ENCODE measurements at regions not wholly inside any gene's neighbourhood (a gene's known extent, or its start where the extent isn't known, plus 50 kb on each side); places are given as distances from the start of the nearest gene placed in this dataset.

- no peak overlapping the region for H2BK120ac ChIP-seq (ENCODE audit: low read depth, low read length)
- no peak overlapping the region for H4K8ac ChIP-seq (ENCODE audit: low read depth in 2 of 2, low read length in 2 of 2)
- no peaks in the 10 kb centered on the region for H3K27me3 ChIP-seq (ENCODE audit: control insufficient read depth, insufficient read depth, low read length)
- H2BK5ac ChIP-seq (ENCODE audit: low read depth, low read length, poor library complexity, severe bottlenecking): no peak overlapping the region
- H3K4me2 ChIP-seq (ENCODE audit: low read depth, low read length): no peak overlapping the region
- H4K5ac ChIP-seq (ENCODE audit: low read depth, low read length): no peak overlapping the region
- CTCF ChIA-PET: no interaction called here
- no peak overlapping the region for H2AK9ac ChIP-seq (replicated peaks; ENCODE audit: low read depth, low read length, poor library complexity)
- POLR2A ChIA-PET (ENCODE audit: unreplicated experiment): no interaction called here
- no peaks in the 10 kb centered on the region for H3K9me1 ChIP-seq (ENCODE audit: insufficient read depth, low read length)
- ATAC-seq (ENCODE audit: low read depth) (no peak), DNase-seq (no peak)
- no peak overlapping the region for H3K4me3 ChIP-seq (ENCODE audit: insufficient read depth, low read depth, low read length)
- H2AK5ac ChIP-seq (ENCODE audit: low read depth, low read length): no peak overlapping the region
- no peak overlapping the region for H2BK20ac ChIP-seq (ENCODE audit: low read depth, low read length)
- no peak overlapping the region for H3K9ac ChIP-seq (ENCODE audit: low read depth, low read length)
- H3K9me3 ChIP-seq (ENCODE audit: control insufficient read depth, insufficient read depth, low read length): peaks cover 53% of the 10 kb centered on the region
- H3K27ac ChIP-seq (ENCODE audit: insufficient read depth, low read length): no peak overlapping the region
- H3K14ac ChIP-seq (replicated peaks; ENCODE audit: low read depth, low read length): no peak overlapping the region
- H3K36me3 ChIP-seq (ENCODE audit: control insufficient read depth, insufficient read depth, low read length): no peaks in the 10 kb centered on the region
- H2BK15ac ChIP-seq (ENCODE audit: low read depth, low read length): no peak overlapping the region
- dilution Hi-C loops (cut with HindIII; ENCODE audit: low sequenced_read_pairs, unreplicated experiment) (no loop called here), in situ Hi-C loops (cut with MboI; ENCODE audit: low sequenced_read_pairs) (no loop called here), intact Hi-C loops (cut with micrococcal nuclease) (no loop called here)
- no peaks in the 10 kb centered on the region for H3K79me1 ChIP-seq (ENCODE audit: low read depth in 1 of 2, low read length in 2 of 2)
- no peak overlapping the region for H4K91ac ChIP-seq (ENCODE audit: insufficient read depth, low read depth, low read length)
- WGBS, 2 experiments (ENCODE audit: extremely low coverage in 2 of 2, insufficient read length in 1 of 2): 82% methylated on average over 3 of the region's 16 CpGs; no CpG with 5 or more reads in 1 of the 2 experiments
- H3K4ac ChIP-seq (ENCODE audit: low read depth, low read length): no peak overlapping the region
- no peak for TF ChIP-seq FOS (IDR thresholded peaks at IDR 0.05; ENCODE audit: low read depth, low read length)
- TF ChIP-seq SMC3 (IDR thresholded peaks at IDR 0.05; ENCODE audit: low read depth, low read length): no peak
- no peak for TF ChIP-seq BHLHE40 (IDR thresholded peaks at IDR 0.05; ENCODE audit: low read depth, low read length)
- TF ChIP-seq MXI1 (IDR thresholded peaks at IDR 0.05; ENCODE audit: borderline replicate concordance, low read depth, low read length): no peak
- TF ChIP-seq CTCF (conservative IDR thresholded peaks at IDR 0.05; ENCODE audit: low read depth, low read length): no peak
- no peaks in the 10 kb centered on the region for H4K20me1 ChIP-seq (ENCODE audit: insufficient read depth, low read length)
- H3K18ac ChIP-seq (ENCODE audit: low read depth, low read length): no peak overlapping the region
- H3K23ac ChIP-seq (ENCODE audit: low read depth, low read length): no peak overlapping the region
- BruUV-seq (replicated peaks): no TSS peak
- H3K56ac ChIP-seq (ENCODE audit: extremely low read depth, insufficient read depth, low read length): no peak overlapping the region
- H3K4me1 ChIP-seq (ENCODE audit: control insufficient read depth, insufficient read depth, low read length): no peaks in the 10 kb centered on the region
- no peak overlapping the region for H2AFZ ChIP-seq (replicated peaks; ENCODE audit: low read length, poor library complexity)
Observed at GRCh38 chr22:49214976-49215375, 612.7 kb downstream of the BRD1 start.

Measured in IMR-90 (cell line).